H1 (cell line): ENCODE measurements at regions not wholly inside any gene's neighbourhood (a gene's known extent, or its start where the extent isn't known, plus 50 kb on each side); places are given as distances from the start of the nearest gene placed in this dataset.

Experiments
- CTCF ChIA-PET: fragments of 300-600 bp; sonication (Branson Sonifier 250); formaldehyde crosslinking; loops from one replicate; lab custom pipeline; 2021; ENCODE audit not compliant: partially characterized antibody; lab: Charles Lee
- POLR2A ChIA-PET: fragments of 300-600 bp; sonication (Branson Sonifier 250); formaldehyde crosslinking; loops from one replicate; lab custom pipeline; 2021; ENCODE audit warnings: inconsistent platforms; ENCODE audit not compliant: partially characterized antibody; lab: Charles Lee
- DNase-seq, 2 experiments: peaks; one replicate each; pipeline versions ENCODE4 v3.0.0 to v3.0.0-alpha.2; 2010 to 2022; ENCODE audit warnings: low spot score in 2 of 2, low read depth in 1 of 2, mixed read lengths in 1 of 2
- FAIRE-seq: peaks from 2 replicates; lab custom pipeline; 2011; peaks lifted over from hg19 to GRCh38; lab: Jason Lieb, UNC
- H2AFZ ChIP-seq: 2 replicates; pipeline ENCODE4 v1.8.1; 2012; ENCODE audit warnings: low read length, inconsistent platforms
- H2AK5ac ChIP-seq: 2 replicates; pipeline ENCODE4 v1.6.1; 2013; ENCODE audit warnings: low read depth, low read length
- H2BK120ac ChIP-seq: replicated peaks from 2 replicates; pipeline ENCODE3; 2013; ENCODE audit warnings: low read depth, low read length, inconsistent platforms
- H2BK12ac ChIP-seq: 2 replicates; pipeline ENCODE4 v1.6.1; 2013; ENCODE audit warnings: low read depth, low read length
- H2BK15ac ChIP-seq: 2 replicates; pipeline ENCODE4 v1.6.1; 2013; ENCODE audit warnings: low read length
- H2BK20ac ChIP-seq: 2 replicates; pipeline ENCODE4 v1.6.1; 2013; ENCODE audit warnings: low read length
- H2BK5ac ChIP-seq: 2 replicates; pipeline ENCODE4 v1.6.1; 2013; ENCODE audit warnings: low read depth, low read length
- H3K14ac ChIP-seq: 2 replicates; pipeline ENCODE4 v1.6.1; 2013; ENCODE audit warnings: inconsistent platforms; ENCODE audit not compliant: insufficient read length
- H3K18ac ChIP-seq: 2 replicates; pipeline ENCODE4 v1.6.1; 2013; ENCODE audit warnings: low read length; ENCODE audit errors: extremely low read depth
- H3K23ac ChIP-seq: 2 replicates; pipeline ENCODE4 v1.6.1; 2013; ENCODE audit warnings: inconsistent platforms; ENCODE audit not compliant: insufficient read length
- H3K23me2 ChIP-seq: 2 replicates; pipeline ENCODE4 v1.6.1; 2013; ENCODE audit warnings: low read depth, low read length
- H3K27ac ChIP-seq: 2 replicates; pipeline ENCODE4 v1.6.1; 2011; ENCODE audit warnings: low read depth, low read length, inconsistent platforms
- H3K27me3 ChIP-seq, 4 experiments: replicated peaks in 1 of 4; 1 replicate in 1 of 4; 2 replicates in 3 of 4; pipeline versions ENCODE4 v1.6.1 to v1.8.1; 2011 to 2013; ENCODE audit warnings: low read length in 3 of 4, mild to moderate bottlenecking in 3 of 4, inconsistent platforms in 2 of 4, mixed read lengths in 2 of 4, moderate library complexity in 1 of 4; ENCODE audit not compliant: control insufficient read depth in 3 of 4, insufficient read depth in 3 of 4; ENCODE audit errors: extremely low read depth in 1 of 4
- H3K36me3 ChIP-seq, 4 experiments: 2 replicates each; pipeline versions ENCODE4 v1.6.1 to v1.8.1; 2011 to 2013; ENCODE audit warnings: mild to moderate bottlenecking in 4 of 4, low read length in 3 of 4, moderate library complexity in 2 of 4, control low read depth in 1 of 4, inconsistent platforms in 1 of 4; ENCODE audit not compliant: insufficient read depth in 4 of 4, control insufficient read depth in 2 of 4
- H3K4ac ChIP-seq: replicated peaks from 2 replicates; pipeline ENCODE3; 2013; ENCODE audit warnings: low read length, low read depth, mixed read lengths, inconsistent platforms; ENCODE audit not compliant: insufficient read length
- H3K4me1 ChIP-seq, 4 experiments: replicated peaks in 1 of 4; 1 replicate in 1 of 4; 2 replicates in 3 of 4; pipeline versions ENCODE4 v1.6.1 to v1.8.1; 2011 to 2013; ENCODE audit warnings: low read length in 3 of 4, inconsistent platforms in 2 of 4, mixed read lengths in 1 of 4; ENCODE audit not compliant: insufficient read depth in 4 of 4, control insufficient read depth in 3 of 4
- H3K4me2 ChIP-seq, 2 experiments: 2 replicates each; pipeline versions ENCODE4 v1.6.1 to v1.8.1; 2011 to 2013; ENCODE audit warnings: low read depth in 2 of 2, low read length in 2 of 2, control low read depth in 1 of 2, inconsistent platforms in 1 of 2, mild to moderate bottlenecking in 1 of 2; ENCODE audit not compliant: insufficient read depth in 1 of 2
- H3K4me3 ChIP-seq, 4 experiments: fragments of 200-600, 300-600 bp in 1 of 4; sonication (generic), shearing (Covaris generic), sonication (Bioruptor Twin) in 1 of 4; 2 replicates each; pipeline versions ENCODE4 v1.5.1 to v1.8.1; 2011 to 2016; ENCODE audit warnings: low read length in 4 of 4, low read depth in 3 of 4, control low read depth in 2 of 4, inconsistent platforms in 2 of 4, mild to moderate bottlenecking in 2 of 4, mixed read lengths in 1 of 4, moderate library complexity in 1 of 4; ENCODE audit not compliant: insufficient read depth in 2 of 4; ENCODE audit errors: extremely low read depth in 1 of 4
- H3K56ac ChIP-seq: replicated peaks from 2 replicates; pipeline ENCODE3; 2013; ENCODE audit warnings: low read depth, mild to moderate bottlenecking, mixed read lengths, low read length, inconsistent platforms; ENCODE audit not compliant: insufficient read length
- H3K79me1 ChIP-seq: 2 replicates; pipeline ENCODE4 v1.6.1; 2013; ENCODE audit warnings: low read depth, low read length, control low read depth
- H3K79me2 ChIP-seq, 2 experiments: 2 replicates each; pipeline versions ENCODE4 v1.6.1 to v1.8.1; 2012 to 2013; ENCODE audit warnings: low read length in 2 of 2, mild to moderate bottlenecking in 2 of 2, inconsistent platforms in 1 of 2; ENCODE audit not compliant: insufficient read depth in 2 of 2, control insufficient read depth in 1 of 2
- H3K9ac ChIP-seq, 4 experiments: replicated peaks in 1 of 4; 1 replicate in 1 of 4; 2 replicates in 3 of 4; pipeline versions ENCODE4 v1.6.1 to v1.8.1; 2011 to 2013; ENCODE audit warnings: low read depth in 3 of 4, low read length in 3 of 4, control low read depth in 2 of 4, mild to moderate bottlenecking in 2 of 4, moderate library complexity in 2 of 4, inconsistent platforms in 1 of 4; ENCODE audit errors: extremely low read depth in 1 of 4
- H3K9me3 ChIP-seq, 2 experiments: 2 replicates each; pipeline versions ENCODE4 v1.6.1 to v1.8.1; 2012 to 2013; ENCODE audit warnings: mild to moderate bottlenecking in 2 of 2, moderate library complexity in 2 of 2, control low read depth in 1 of 2, inconsistent platforms in 1 of 2, low read depth in 1 of 2, low read length in 1 of 2, mixed read lengths in 1 of 2; ENCODE audit not compliant: insufficient read depth in 2 of 2
- H4K20me1 ChIP-seq, 2 experiments: replicated peaks in 1 of 2; 2 replicates each; pipeline versions ENCODE3 to v1.8.1; 2011 to 2013; ENCODE audit warnings: inconsistent platforms in 2 of 2, low read length in 2 of 2, mild to moderate bottlenecking in 1 of 2; ENCODE audit not compliant: insufficient read depth in 2 of 2, control insufficient read depth in 1 of 2
- H4K5ac ChIP-seq: 2 replicates; pipeline ENCODE4 v1.6.1; 2013; ENCODE audit warnings: low read length, low read depth, mixed read lengths, inconsistent platforms; ENCODE audit not compliant: insufficient read length
- H4K8ac ChIP-seq: 2 replicates; pipeline ENCODE4 v1.8.0; 2013; ENCODE audit warnings: mild to moderate bottlenecking, moderate library complexity, low read length, inconsistent platforms; ENCODE audit not compliant: insufficient read depth; ENCODE audit errors: extremely low read depth
- H4K91ac ChIP-seq: replicated peaks from 2 replicates; pipeline ENCODE3; 2013; ENCODE audit warnings: low read length, mixed read lengths, inconsistent platforms; ENCODE audit not compliant: insufficient read length
- ASH2L ChIP-seq: fragments of 200-600, 300-600 bp; sonication (generic); IDR thresholded peaks from one replicate; pipeline ENCODE4 v1.7.1; 2017; ENCODE audit warnings: low read length
- BRCA1 ChIP-seq: IDR thresholded peaks from 2 replicates; pipeline ENCODE4 v1.6.1; 2012; ENCODE audit warnings: low read depth, low read length, improper control_type of control experiment
- CBX8 ChIP-seq: fragments of 300-800, 300-1000 bp; sonication (generic); IDR thresholded peaks from 2 replicates; pipeline ENCODE4 v1.7.1; 2016; ENCODE audit warnings: low read depth, low read length, borderline replicate concordance
- EGR1 ChIP-seq: IDR thresholded peaks from 2 replicates; pipeline ENCODE4 v1.6.1; 2011; ENCODE audit warnings: low read depth, low read length, borderline replicate concordance
- HDAC6 ChIP-seq: IDR thresholded peaks from one replicate; pipeline ENCODE4 v1.7.1; 2012; ENCODE audit warnings: low read depth, mild to moderate bottlenecking, inconsistent platforms, low read length, moderate library complexity
- KDM5A ChIP-seq: fragments of 200-600 bp; IDR thresholded peaks from 2 replicates; pipeline ENCODE4 v1.7.1; 2012; ENCODE audit warnings: mild to moderate bottlenecking, low read length, inconsistent platforms, mixed read lengths
- MAFK ChIP-seq: IDR thresholded peaks from 2 replicates; pipeline ENCODE4 v1.6.1; 2012; ENCODE audit warnings: low read depth, mild to moderate bottlenecking, improper control_type of control experiment, low read length
- RXRA ChIP-seq: IDR thresholded peaks from 2 replicates; pipeline ENCODE4 v1.6.1; 2011; ENCODE audit warnings: low read depth, mild to moderate bottlenecking, low read length, moderate library complexity; ENCODE audit not compliant: insufficient read depth
- SAP30 ChIP-seq: fragments of 300-600 bp; sonication (generic); IDR thresholded peaks from 2 replicates; pipeline ENCODE4 v1.7.1; 2012; ENCODE audit warnings: low read length, moderate library complexity, mild to moderate bottlenecking, inconsistent platforms; ENCODE audit not compliant: insufficient read depth, insufficient replicate concordance
- SIRT6 ChIP-seq: IDR thresholded peaks from one replicate; pipeline ENCODE4 v1.7.1; 2012; ENCODE audit warnings: low read length, inconsistent platforms
- SUZ12 ChIP-seq: fragments of 200-600 bp; sonication (generic); IDR thresholded peaks from 2 replicates; pipeline ENCODE4 v1.6.1; 2012; ENCODE audit warnings: mild to moderate bottlenecking, inconsistent platforms, low read length, moderate library complexity, mixed read lengths
- TAF7 ChIP-seq: optimal IDR thresholded peaks from 2 replicates; pipeline ENCODE3; 2011; ENCODE audit warnings: low read depth, mild to moderate bottlenecking, inconsistent platforms, low read length, moderate library complexity, borderline replicate concordance
- TCF12 ChIP-seq: IDR thresholded peaks from 2 replicates; pipeline ENCODE4 v1.6.1; 2011; ENCODE audit warnings: low read depth, mild to moderate bottlenecking, low read length
- whole genome bisulfite sequencing, 2 experiments: shearing (Covaris generic) in 1 of 2; methylation state at CpG; one replicate each; pipeline versions ENCODE4 v1.1.6 to v1.1.7; 2013 to 2015; ENCODE audit warnings: low lambda C conversion rate in 2 of 2, mixed read lengths in 2 of 2, inconsistent platforms in 1 of 2, low coverage in 1 of 2, missing lambda C conversion rate in 1 of 2; ENCODE audit not compliant: insufficient replicate concordance in 2 of 2, insufficient coverage in 1 of 2, insufficient read length in 1 of 2; ENCODE audit errors: extremely low coverage in 1 of 2, missing lambda C conversion rate in 1 of 2; 5-methylcytosine and 5-hydroxymethylcytosine counted together

DNA sequence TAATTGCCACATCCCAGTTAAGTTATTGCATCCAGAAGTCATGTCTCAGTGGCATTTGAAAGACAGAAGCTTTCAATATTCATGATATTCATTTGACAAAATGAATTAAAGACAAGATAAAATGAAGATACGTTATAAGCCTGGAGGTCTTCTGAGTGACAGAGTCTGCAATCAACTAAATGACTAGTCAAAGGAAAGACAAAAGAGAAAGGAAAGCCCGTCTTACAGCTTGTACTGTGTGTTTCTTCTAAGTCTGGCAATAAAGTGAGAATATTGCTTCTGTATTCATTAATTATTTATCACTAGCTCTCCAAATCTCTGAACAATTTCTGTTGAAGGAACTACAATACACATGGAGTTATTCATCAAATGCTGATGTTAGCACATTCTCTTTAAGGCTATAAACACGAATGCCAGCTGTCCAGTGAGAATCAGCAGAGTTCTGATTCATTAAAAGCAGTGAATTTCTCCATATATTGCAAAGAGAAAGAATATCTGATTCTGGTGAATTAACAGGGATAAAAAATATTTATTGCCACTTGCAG is 70.7 kb downstream of the ATXN7L3B start:
- H2AFZ ChIP-seq = no peak overlapping the region
- no peak overlapping the region for H3K56ac ChIP-seq
- H2BK120ac ChIP-seq = no peak overlapping the region
- no peak overlapping the region for H3K27ac ChIP-seq
- H3K23me2 ChIP-seq = no peaks in the 10 kb centered on the region
- CTCF ChIA-PET = no interaction called here
- no peak overlapping the region for H3K4me3 ChIP-seq
- no peaks in the 10 kb centered on the region for H3K27me3 ChIP-seq
- H3K23ac ChIP-seq = no peak overlapping the region
- no peaks in the 10 kb centered on the region for H3K36me3 ChIP-seq
- H3K14ac ChIP-seq = no peak overlapping the region
- H3K79me2 ChIP-seq = no peaks in the 10 kb centered on the region
- no peaks in the 10 kb centered on the region for H4K20me1 ChIP-seq
- no peaks in the 10 kb centered on the region for H3K79me1 ChIP-seq
- no peak overlapping the region for H4K91ac ChIP-seq
- no peak overlapping the region for H2BK20ac ChIP-seq
- H3K4ac ChIP-seq = no peak overlapping the region
- POLR2A ChIA-PET = no interaction called here
- H3K4me1 ChIP-seq = no peaks in the 10 kb centered on the region
- H2BK15ac ChIP-seq = no peak overlapping the region
- H3K18ac ChIP-seq = no peak overlapping the region
- no peak overlapping the region for H4K5ac ChIP-seq
- DNase-seq (no peak), FAIRE-seq (no peak)
- no peak overlapping the region for H3K9ac ChIP-seq
- TF ChIP-seq BRCA1 (no peak), RXRA (no peak), SUZ12 (no peak), EGR1 (no peak), SIRT6 (no peak), ASH2L (no peak), TAF7 (no peak), KDM5A (no peak), SAP30 (no peak), MAFK (no peak), CBX8 (no peak), HDAC6 (no peak), TCF12 (no peak)
- H4K8ac ChIP-seq = no peak overlapping the region
- H3K4me2 ChIP-seq = no peak overlapping the region
- no peak overlapping the region for H2AK5ac ChIP-seq
- H2BK12ac ChIP-seq = no peak overlapping the region
- no peak overlapping the region for H2BK5ac ChIP-seq
- 88% methylated on average over 3 of the region's 3 CpGs; no CpG with 5 or more reads in 1 of the 2 experiments for whole genome bisulfite sequencing, 2 experiments
- H3K9me3 ChIP-seq = no peaks in the 10 kb centered on the region
